Lung (tissue), 11 donors: ENCODE measurements at regions not wholly inside any gene's neighbourhood (a gene's known extent, or its start where the extent isn't known, plus 50 kb on each side); places are given as distances from the start of the nearest gene placed in this dataset.

ENCODE experiments used
- ATAC-seq: fragments of 200-7000 bp; cut with Tn5 transposase; one replicate; pipeline ENCODE4 v1.9.1; 2020; ENCODE audit warnings: moderate number of reproducible peaks; ENCODE audit not compliant: insufficient read depth, low FRiP score
- DNase-seq, 3 donors: peaks; one replicate each; pipeline ENCODE4 v3.0.0-alpha.2; 2013 to 2017
- H3K27ac ChIP-seq, 2 donors: one replicate each; pipeline ENCODE4 v1.5.1; 2013; ENCODE audit warnings: mild to moderate bottlenecking in 2 of 2, moderate library complexity in 2 of 2, control low read depth in 1 of 2, inconsistent platforms in 1 of 2, low read depth in 1 of 2, low read length in 1 of 2
- H3K27me3 ChIP-seq, 3 donors: one replicate each; pipeline ENCODE4 v1.5.1; 2013; ENCODE audit warnings: low read length in 2 of 3; ENCODE audit not compliant: control insufficient read depth in 3 of 3, insufficient read depth in 3 of 3
- H3K36me3 ChIP-seq, 4 donors: one replicate each; pipeline ENCODE4 v1.5.1; 2013; ENCODE audit warnings: low read length in 4 of 4, mild to moderate bottlenecking in 1 of 4, moderate library complexity in 1 of 4; ENCODE audit not compliant: control insufficient read depth in 4 of 4, insufficient read depth in 4 of 4
- H3K4me1 ChIP-seq, 5 donors: one replicate each; pipeline ENCODE4 v1.5.1; 2013; ENCODE audit warnings: low read length in 5 of 5, mild to moderate bottlenecking in 2 of 5, moderate library complexity in 1 of 5; ENCODE audit not compliant: control insufficient read depth in 5 of 5, insufficient read depth in 5 of 5
- H3K4me3 ChIP-seq: one replicate; pipeline ENCODE4 v1.5.1; 2013; ENCODE audit warnings: mild to moderate bottlenecking, control low read depth, moderate library complexity
- H3K9ac ChIP-seq, 2 donors: one replicate each; pipeline ENCODE4 v1.5.1; 2013; ENCODE audit warnings: low read length in 2 of 2, control low read depth in 1 of 2; ENCODE audit not compliant: insufficient read depth in 1 of 2
- H3K9me3 ChIP-seq, 4 donors: one replicate each; pipeline ENCODE4 v1.5.1; 2013; ENCODE audit warnings: low read length in 3 of 4, mild to moderate bottlenecking in 1 of 4, moderate library complexity in 1 of 4; ENCODE audit not compliant: control insufficient read depth in 4 of 4, insufficient read depth in 3 of 4
- WGBS, 2 donors: extraction: QIAGEN DNeasy Blood & Tissue Kit; methylation state at CpG; one replicate each; pipeline ENCODE4 v1.1.7; 2013; 5-methylcytosine and 5-hydroxymethylcytosine counted together
- TF ChIP-seq, protein P1 (sequence below): IDR thresholded peaks from 2 replicates; pipeline ENCODE4 v1.5.1; 2012; ENCODE audit warnings: mild to moderate bottlenecking; ENCODE audit errors: control extremely low read depth, extremely low read depth
- donor health status: control.
- donor health status: control.
- donor health status: Bipolar disorder and iron deficiency.
- donor health status: healthy.
- donor health status: DM: yes; HTN: yes; CAD: no.

DNA sequence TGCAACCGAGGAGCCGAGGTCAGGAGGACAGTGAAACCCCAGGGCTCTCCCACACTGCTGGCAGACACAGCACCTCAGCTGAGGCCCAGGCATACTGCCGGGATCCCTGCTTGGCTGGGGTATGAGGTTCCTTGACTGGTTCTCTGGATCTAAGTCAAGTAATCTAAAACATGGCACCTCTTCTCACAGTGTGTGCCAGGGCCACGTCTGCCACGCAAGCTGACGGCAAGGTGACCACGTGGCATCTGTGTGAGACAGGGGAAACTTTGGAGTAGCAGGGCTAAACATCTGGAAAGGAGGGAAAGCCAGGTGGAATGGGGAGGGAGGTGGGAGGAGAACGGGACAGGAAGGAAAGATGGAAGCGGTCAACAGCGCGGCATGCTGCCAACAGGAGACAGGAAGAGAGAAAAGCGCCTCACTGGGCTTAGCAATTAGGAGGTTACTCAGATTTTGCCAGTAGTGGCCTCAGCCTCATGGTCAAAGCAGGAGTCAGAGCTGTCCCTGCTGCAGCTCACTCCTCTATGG is 103.7 kb downstream of the CXCL12 start:
- no peak overlapping the region for H3K4me3 ChIP-seq

DNA sequence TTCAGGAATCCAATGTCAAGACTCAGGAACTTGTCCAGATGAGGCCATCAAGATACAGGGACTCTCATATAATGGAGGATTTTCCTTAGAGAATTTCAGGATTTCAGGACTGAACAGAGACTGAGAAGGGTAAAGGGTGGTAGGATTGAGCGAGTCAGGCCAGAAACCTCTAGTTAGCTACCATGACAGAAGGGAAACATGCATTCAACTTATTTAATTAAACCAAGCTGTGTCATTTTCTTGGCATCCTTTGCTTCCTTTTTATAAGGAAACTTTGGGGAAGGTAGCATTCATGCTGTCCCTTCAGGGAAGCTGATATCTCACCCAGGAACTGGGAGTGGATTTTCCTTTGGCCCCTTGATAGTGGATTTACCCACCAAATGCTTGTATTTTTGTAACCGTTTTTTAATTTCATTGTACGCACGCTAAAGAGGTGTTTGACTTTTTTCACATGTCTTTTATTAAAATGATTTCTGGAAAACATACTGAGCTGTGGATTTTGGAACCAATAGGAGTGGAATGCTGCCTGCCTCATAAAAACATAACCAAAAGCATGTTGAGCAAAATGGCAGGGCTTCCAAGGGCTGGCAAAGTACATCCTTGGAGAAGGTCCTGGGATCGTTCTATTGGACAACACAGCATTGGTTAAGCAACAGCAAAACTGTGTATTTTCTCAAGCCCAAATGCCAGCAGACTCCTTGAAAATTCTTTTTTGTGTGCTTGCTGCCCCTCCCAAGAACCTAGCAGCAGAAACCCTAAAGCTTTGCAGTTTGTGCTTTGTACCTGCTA is 104.5 kb downstream of the CXCL12 start:
- 83 to 88% methylated on average over 5 of the region's 5 CpGs for WGBS, 2 donors

More for the DNA sequence above, 103.7 kb downstream of the CXCL12 start:
- Histone ChIP-seq H3K27ac (no peak overlapping the region), H3K36me3 (no peaks in the 10 kb centered on the region), H3K4me1 (no peaks in the 10 kb centered on the region), H3K9ac (no peak overlapping the region), H3K27me3 (no peaks in the 10 kb centered on the region), H3K9me3 (peaks cover 0 to 2% (median 0%) of the 10 kb centered on the region in 4 donors)
- ATAC-seq, result no peak
- TF ChIP-seq, protein P1, sequence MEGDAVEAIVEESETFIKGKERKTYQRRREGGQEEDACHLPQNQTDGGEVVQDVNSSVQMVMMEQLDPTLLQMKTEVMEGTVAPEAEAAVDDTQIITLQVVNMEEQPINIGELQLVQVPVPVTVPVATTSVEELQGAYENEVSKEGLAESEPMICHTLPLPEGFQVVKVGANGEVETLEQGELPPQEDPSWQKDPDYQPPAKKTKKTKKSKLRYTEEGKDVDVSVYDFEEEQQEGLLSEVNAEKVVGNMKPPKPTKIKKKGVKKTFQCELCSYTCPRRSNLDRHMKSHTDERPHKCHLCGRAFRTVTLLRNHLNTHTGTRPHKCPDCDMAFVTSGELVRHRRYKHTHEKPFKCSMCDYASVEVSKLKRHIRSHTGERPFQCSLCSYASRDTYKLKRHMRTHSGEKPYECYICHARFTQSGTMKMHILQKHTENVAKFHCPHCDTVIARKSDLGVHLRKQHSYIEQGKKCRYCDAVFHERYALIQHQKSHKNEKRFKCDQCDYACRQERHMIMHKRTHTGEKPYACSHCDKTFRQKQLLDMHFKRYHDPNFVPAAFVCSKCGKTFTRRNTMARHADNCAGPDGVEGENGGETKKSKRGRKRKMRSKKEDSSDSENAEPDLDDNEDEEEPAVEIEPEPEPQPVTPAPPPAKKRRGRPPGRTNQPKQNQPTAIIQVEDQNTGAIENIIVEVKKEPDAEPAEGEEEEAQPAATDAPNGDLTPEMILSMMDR, result no peak
- no peak for DNase-seq
- WGBS, 2 donors, result 76 to 79% methylated on average over 12 of the region's 12 CpGs

DNA sequence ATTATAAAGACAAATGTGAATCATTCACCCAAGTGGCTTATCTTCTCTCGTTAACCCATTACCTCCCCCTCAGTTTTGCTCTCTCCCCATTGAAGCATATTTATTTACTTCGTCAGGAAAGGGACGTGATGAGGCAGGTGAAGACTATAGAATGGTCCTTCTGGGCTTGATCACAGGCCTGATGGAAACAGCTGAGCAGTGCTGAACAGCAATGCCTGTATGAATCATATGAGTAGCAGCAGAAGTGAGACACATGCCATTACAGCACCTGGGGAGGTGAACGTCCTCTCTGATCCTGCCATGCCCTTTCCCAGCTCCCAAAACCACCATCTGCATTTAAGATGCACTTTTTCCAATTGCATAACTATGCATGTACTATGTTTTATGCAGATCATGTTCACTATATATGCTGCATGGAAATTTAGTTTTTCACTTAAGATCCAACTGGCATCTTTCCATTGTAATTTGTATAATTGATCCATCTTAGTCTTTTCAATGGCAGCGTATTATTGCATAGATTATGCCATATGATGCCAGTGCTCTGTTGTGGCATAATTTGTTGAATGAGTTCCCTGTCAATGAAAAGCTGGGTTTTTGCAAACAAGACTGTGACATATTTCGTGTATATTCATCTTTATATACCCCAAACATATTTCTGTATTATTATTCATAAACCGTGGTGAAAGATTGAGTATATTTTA is 105.3 kb downstream of the CXCL12 start:
- WGBS, 2 donors, result 89 to 92% methylated on average over 7 of the region's 7 CpGs
- Histone ChIP-seq H3K4me3 (no peak overlapping the region), H3K9me3 (no peaks in the 10 kb centered on the region), H3K9ac (no peak overlapping the region), H3K36me3 (no peaks in the 10 kb centered on the region), H3K27me3 (no peaks in the 10 kb centered on the region), H3K27ac (no peak overlapping the region), H3K4me1 (no peaks in the 10 kb centered on the region)
- ATAC-seq (no peak), DNase-seq (no peak)
- TF ChIP-seq, protein P1, result no peak

More for the DNA sequence above, 104.5 kb downstream of the CXCL12 start:
- no peak overlapping the region for H3K4me3 ChIP-seq
- TF ChIP-seq, protein P1, result no peak
- H3K36me3 ChIP-seq, result no peaks in the 10 kb centered on the region
- no peaks in the 10 kb centered on the region for H3K27me3 ChIP-seq
- no peak overlapping the region for H3K9ac ChIP-seq
- H3K9me3 ChIP-seq, result no peaks in the 10 kb centered on the region
- no peak for ATAC-seq
- DNase-seq, result no peak
- no peaks in the 10 kb centered on the region for H3K4me1 ChIP-seq
- no peak overlapping the region for H3K27ac ChIP-seq
